H1 (cell line): ENCODE measurements at regions not wholly inside any gene's neighbourhood (a gene's known extent, or its start where the extent isn't known, plus 50 kb on each side); places are given as distances from the start of the nearest gene placed in this dataset.

ENCODE experiments used
- CTCF ChIA-PET: fragments of 300-600 bp; sonication (Branson Sonifier 250); formaldehyde crosslinking; loops from one replicate; lab custom pipeline; 2021; ENCODE audit not compliant: partially characterized antibody; lab: Charles Lee
- POLR2A ChIA-PET: fragments of 300-600 bp; sonication (Branson Sonifier 250); formaldehyde crosslinking; loops from one replicate; lab custom pipeline; 2021; ENCODE audit warnings: inconsistent platforms; ENCODE audit not compliant: partially characterized antibody; lab: Charles Lee
- DNase-seq, 2 experiments: peaks; one replicate each; pipeline versions ENCODE4 v3.0.0 to v3.0.0-alpha.2; 2010 to 2022; ENCODE audit warnings: low spot score in 2 of 2, low read depth in 1 of 2, mixed read lengths in 1 of 2
- FAIRE-seq: peaks from 2 replicates; lab custom pipeline; 2011; peaks lifted over from hg19 to GRCh38; lab: Jason Lieb, UNC
- H2AFZ ChIP-seq: 2 replicates; pipeline ENCODE4 v1.8.1; 2012; ENCODE audit warnings: low read length, inconsistent platforms
- H2AK5ac ChIP-seq: 2 replicates; pipeline ENCODE4 v1.6.1; 2013; ENCODE audit warnings: low read depth, low read length
- H2BK120ac ChIP-seq: replicated peaks from 2 replicates; pipeline ENCODE3; 2013; ENCODE audit warnings: low read depth, low read length, inconsistent platforms
- H2BK12ac ChIP-seq: 2 replicates; pipeline ENCODE4 v1.6.1; 2013; ENCODE audit warnings: low read depth, low read length
- H2BK15ac ChIP-seq: 2 replicates; pipeline ENCODE4 v1.6.1; 2013; ENCODE audit warnings: low read length
- H2BK20ac ChIP-seq: 2 replicates; pipeline ENCODE4 v1.6.1; 2013; ENCODE audit warnings: low read length
- H2BK5ac ChIP-seq: 2 replicates; pipeline ENCODE4 v1.6.1; 2013; ENCODE audit warnings: low read depth, low read length
- H3K14ac ChIP-seq: 2 replicates; pipeline ENCODE4 v1.6.1; 2013; ENCODE audit warnings: inconsistent platforms; ENCODE audit not compliant: insufficient read length
- H3K18ac ChIP-seq: 2 replicates; pipeline ENCODE4 v1.6.1; 2013; ENCODE audit warnings: low read length; ENCODE audit errors: extremely low read depth
- H3K23ac ChIP-seq: 2 replicates; pipeline ENCODE4 v1.6.1; 2013; ENCODE audit warnings: inconsistent platforms; ENCODE audit not compliant: insufficient read length
- H3K23me2 ChIP-seq: 2 replicates; pipeline ENCODE4 v1.6.1; 2013; ENCODE audit warnings: low read depth, low read length
- H3K27ac ChIP-seq: 2 replicates; pipeline ENCODE4 v1.6.1; 2011; ENCODE audit warnings: low read depth, low read length, inconsistent platforms
- H3K27me3 ChIP-seq, 4 experiments: replicated peaks in 1 of 4; 1 replicate in 1 of 4; 2 replicates in 3 of 4; pipeline versions ENCODE4 v1.6.1 to v1.8.1; 2011 to 2013; ENCODE audit warnings: low read length in 3 of 4, mild to moderate bottlenecking in 3 of 4, inconsistent platforms in 2 of 4, mixed read lengths in 2 of 4, moderate library complexity in 1 of 4; ENCODE audit not compliant: control insufficient read depth in 3 of 4, insufficient read depth in 3 of 4; ENCODE audit errors: extremely low read depth in 1 of 4
- H3K36me3 ChIP-seq, 4 experiments: 2 replicates each; pipeline versions ENCODE4 v1.6.1 to v1.8.1; 2011 to 2013; ENCODE audit warnings: mild to moderate bottlenecking in 4 of 4, low read length in 3 of 4, moderate library complexity in 2 of 4, control low read depth in 1 of 4, inconsistent platforms in 1 of 4; ENCODE audit not compliant: insufficient read depth in 4 of 4, control insufficient read depth in 2 of 4
- H3K4ac ChIP-seq: replicated peaks from 2 replicates; pipeline ENCODE3; 2013; ENCODE audit warnings: low read length, low read depth, mixed read lengths, inconsistent platforms; ENCODE audit not compliant: insufficient read length
- H3K4me1 ChIP-seq, 4 experiments: replicated peaks in 1 of 4; 1 replicate in 1 of 4; 2 replicates in 3 of 4; pipeline versions ENCODE4 v1.6.1 to v1.8.1; 2011 to 2013; ENCODE audit warnings: low read length in 3 of 4, inconsistent platforms in 2 of 4, mixed read lengths in 1 of 4; ENCODE audit not compliant: insufficient read depth in 4 of 4, control insufficient read depth in 3 of 4
- H3K4me2 ChIP-seq, 2 experiments: 2 replicates each; pipeline versions ENCODE4 v1.6.1 to v1.8.1; 2011 to 2013; ENCODE audit warnings: low read depth in 2 of 2, low read length in 2 of 2, control low read depth in 1 of 2, inconsistent platforms in 1 of 2, mild to moderate bottlenecking in 1 of 2; ENCODE audit not compliant: insufficient read depth in 1 of 2
- H3K4me3 ChIP-seq, 4 experiments: fragments of 200-600, 300-600 bp in 1 of 4; sonication (generic), shearing (Covaris generic), sonication (Bioruptor Twin) in 1 of 4; 2 replicates each; pipeline versions ENCODE4 v1.5.1 to v1.8.1; 2011 to 2016; ENCODE audit warnings: low read length in 4 of 4, low read depth in 3 of 4, control low read depth in 2 of 4, inconsistent platforms in 2 of 4, mild to moderate bottlenecking in 2 of 4, mixed read lengths in 1 of 4, moderate library complexity in 1 of 4; ENCODE audit not compliant: insufficient read depth in 2 of 4; ENCODE audit errors: extremely low read depth in 1 of 4
- H3K56ac ChIP-seq: replicated peaks from 2 replicates; pipeline ENCODE3; 2013; ENCODE audit warnings: low read depth, mild to moderate bottlenecking, mixed read lengths, low read length, inconsistent platforms; ENCODE audit not compliant: insufficient read length
- H3K79me1 ChIP-seq: 2 replicates; pipeline ENCODE4 v1.6.1; 2013; ENCODE audit warnings: low read depth, low read length, control low read depth
- H3K79me2 ChIP-seq, 2 experiments: 2 replicates each; pipeline versions ENCODE4 v1.6.1 to v1.8.1; 2012 to 2013; ENCODE audit warnings: low read length in 2 of 2, mild to moderate bottlenecking in 2 of 2, inconsistent platforms in 1 of 2; ENCODE audit not compliant: insufficient read depth in 2 of 2, control insufficient read depth in 1 of 2
- H3K9ac ChIP-seq, 4 experiments: replicated peaks in 1 of 4; 1 replicate in 1 of 4; 2 replicates in 3 of 4; pipeline versions ENCODE4 v1.6.1 to v1.8.1; 2011 to 2013; ENCODE audit warnings: low read depth in 3 of 4, low read length in 3 of 4, control low read depth in 2 of 4, mild to moderate bottlenecking in 2 of 4, moderate library complexity in 2 of 4, inconsistent platforms in 1 of 4; ENCODE audit errors: extremely low read depth in 1 of 4
- H3K9me3 ChIP-seq, 2 experiments: 2 replicates each; pipeline versions ENCODE4 v1.6.1 to v1.8.1; 2012 to 2013; ENCODE audit warnings: mild to moderate bottlenecking in 2 of 2, moderate library complexity in 2 of 2, control low read depth in 1 of 2, inconsistent platforms in 1 of 2, low read depth in 1 of 2, low read length in 1 of 2, mixed read lengths in 1 of 2; ENCODE audit not compliant: insufficient read depth in 2 of 2
- H4K20me1 ChIP-seq, 2 experiments: replicated peaks in 1 of 2; 2 replicates each; pipeline versions ENCODE3 to v1.8.1; 2011 to 2013; ENCODE audit warnings: inconsistent platforms in 2 of 2, low read length in 2 of 2, mild to moderate bottlenecking in 1 of 2; ENCODE audit not compliant: insufficient read depth in 2 of 2, control insufficient read depth in 1 of 2
- H4K5ac ChIP-seq: 2 replicates; pipeline ENCODE4 v1.6.1; 2013; ENCODE audit warnings: low read length, low read depth, mixed read lengths, inconsistent platforms; ENCODE audit not compliant: insufficient read length
- H4K8ac ChIP-seq: 2 replicates; pipeline ENCODE4 v1.8.0; 2013; ENCODE audit warnings: mild to moderate bottlenecking, moderate library complexity, low read length, inconsistent platforms; ENCODE audit not compliant: insufficient read depth; ENCODE audit errors: extremely low read depth
- H4K91ac ChIP-seq: replicated peaks from 2 replicates; pipeline ENCODE3; 2013; ENCODE audit warnings: low read length, mixed read lengths, inconsistent platforms; ENCODE audit not compliant: insufficient read length
- FOSL1 ChIP-seq: IDR thresholded peaks from 2 replicates; pipeline ENCODE4 v1.6.1; 2011; ENCODE audit warnings: mild to moderate bottlenecking, low read depth, low read length, moderate library complexity; ENCODE audit not compliant: insufficient read depth
- KDM5A ChIP-seq: fragments of 200-600 bp; IDR thresholded peaks from 2 replicates; pipeline ENCODE4 v1.7.1; 2012; ENCODE audit warnings: mild to moderate bottlenecking, low read length, inconsistent platforms, mixed read lengths
- WGBS, 2 experiments: shearing (Covaris generic) in 1 of 2; methylation state at CpG; one replicate each; pipeline versions ENCODE4 v1.1.6 to v1.1.7; 2013 to 2015; ENCODE audit warnings: low lambda C conversion rate in 2 of 2, mixed read lengths in 2 of 2, inconsistent platforms in 1 of 2, low coverage in 1 of 2, missing lambda C conversion rate in 1 of 2; ENCODE audit not compliant: insufficient replicate concordance in 2 of 2, insufficient coverage in 1 of 2, insufficient read length in 1 of 2; ENCODE audit errors: extremely low coverage in 1 of 2, missing lambda C conversion rate in 1 of 2; 5-methylcytosine and 5-hydroxymethylcytosine counted together

- Histone ChIP-seq H2AFZ (no peak overlapping the region), H3K4ac (no peak overlapping the region), H3K23me2 (no peaks in the 10 kb centered on the region), H2BK20ac (no peak overlapping the region), H3K27me3 (no peaks in the 10 kb centered on the region), H4K20me1 (no peaks in the 10 kb centered on the region), H4K8ac (no peak overlapping the region), H3K27ac (no peak overlapping the region), H2BK12ac (no peak overlapping the region), H4K5ac (no peak overlapping the region), H3K4me3 (no peak overlapping the region), H2BK15ac (no peak overlapping the region), H3K9me3 (no peaks in the 10 kb centered on the region), H3K23ac (no peak overlapping the region), H3K79me2 (no peaks in the 10 kb centered on the region), H2AK5ac (no peak overlapping the region), H3K4me2 (no peak overlapping the region), H3K9ac (no peak overlapping the region), H3K79me1 (no peaks in the 10 kb centered on the region), H3K36me3 (no peaks in the 10 kb centered on the region), H3K56ac (no peak overlapping the region), H3K14ac (no peak overlapping the region), H2BK5ac (no peak overlapping the region), H3K18ac (no peak overlapping the region), H3K4me1 (no peaks in the 10 kb centered on the region), H4K91ac (no peak overlapping the region), H2BK120ac (no peak overlapping the region)
- DNase-seq (no peak), FAIRE-seq (no peak)
- CTCF ChIA-PET = interaction anchor here (0.8 to 2.6 kb wide), 3 partner anchors 9 to 18 kb away, joined by 3 to 12 read pairs (median 3); no protein-coding TSS in a partner anchor
- POLR2A ChIA-PET = no interaction called here
- TF ChIP-seq KDM5A = no peak
- TF ChIP-seq FOSL1 = no peak
- WGBS, 2 experiments = 90% methylated on average over 2 of the region's 2 CpGs; no CpG with 5 or more reads in 1 of the 2 experiments
Observed at GRCh38 chr3:132821314-132821713, 99.1 kb upstream of the NPHP3 start.
